Stimulated activated CD4-positive, alpha-beta T cell treated with anti-CD3 and anti-CD28 coated beads, Interleukin-12 subunit alpha, Interleukin-12 subunit beta, amount 100 ng/mL, for 24 hours (primary cell): ENCODE measurements at regions not wholly inside any gene's neighbourhood (a gene's known extent, or its start where the extent isn't known, plus 50 kb on each side); places are given as distances from the start of the nearest gene placed in this dataset.
"Not testable (repeated sequence)": the region's sequence is repeated elsewhere in the genome, so short reads cannot be mapped to it uniquely, and the experiment has no call there.

Source experiments
- DNase-seq, 2 experiments: peaks; one replicate each; pipeline ENCODE4 v3.0.0-alpha.2; 2020; ENCODE audit warnings: low read depth in 2 of 2

DNA sequence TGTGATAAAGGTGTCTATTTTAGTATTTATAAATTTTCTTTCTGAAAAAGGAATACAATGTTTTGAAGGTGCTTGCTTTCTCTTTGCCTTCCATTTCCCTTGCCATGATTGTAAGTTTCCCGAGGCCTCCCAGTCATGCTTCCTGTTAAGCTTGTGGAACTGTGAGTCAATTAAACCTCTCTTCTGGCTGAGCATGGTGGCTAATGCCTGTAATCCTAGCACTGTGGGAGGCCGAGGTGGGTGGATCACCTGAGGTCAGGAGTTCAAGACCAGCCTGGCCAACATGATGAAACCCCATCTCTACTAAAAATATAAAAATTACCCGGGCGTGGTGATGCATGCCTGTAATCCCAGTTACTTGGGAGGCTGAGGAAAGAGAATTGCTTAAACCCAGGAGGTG, 187.7 kb downstream of the C9orf152 start:
- not testable (repeated sequence) for DNase-seq

GRCh38 chr9:110021891-110022290, 186.1 kb downstream of the C9orf152 start:
- no peak for DNase-seq

- DNase-seq: not testable (repeated sequence)
Measured at GRCh38 chr9:110023221-110023620, 184.7 kb downstream of the C9orf152 start.

DNA sequence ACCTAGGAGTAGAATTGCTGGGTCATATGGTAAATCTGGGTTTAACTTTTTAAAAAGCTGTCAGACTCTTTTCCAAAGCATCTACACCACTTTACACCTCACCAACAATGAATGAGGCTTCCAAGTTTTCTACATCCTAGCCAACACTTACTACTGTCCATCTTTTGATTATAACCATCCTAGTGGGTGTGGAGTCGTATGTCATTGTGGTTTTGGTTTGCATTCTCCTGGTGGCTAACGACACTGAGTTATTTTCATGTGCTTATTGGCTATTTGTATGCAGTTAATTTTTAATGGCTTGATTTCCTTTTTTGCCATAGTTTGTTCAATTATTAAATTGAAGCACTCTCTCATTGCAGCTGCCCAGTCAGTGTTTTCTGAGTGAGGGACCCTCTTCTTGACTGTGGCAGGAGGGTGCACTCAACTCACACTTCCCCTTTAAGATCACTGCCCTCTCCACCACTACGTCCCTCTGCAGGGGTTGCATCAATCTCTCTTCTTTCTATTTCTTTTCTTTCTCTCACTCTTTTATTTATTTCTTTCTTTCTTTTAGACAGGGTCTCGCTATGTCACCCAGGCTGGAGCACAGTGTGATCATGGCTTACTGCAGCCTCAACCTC, 182.3 kb downstream of the C9orf152 start:
- DNase-seq: no peak

DNA sequence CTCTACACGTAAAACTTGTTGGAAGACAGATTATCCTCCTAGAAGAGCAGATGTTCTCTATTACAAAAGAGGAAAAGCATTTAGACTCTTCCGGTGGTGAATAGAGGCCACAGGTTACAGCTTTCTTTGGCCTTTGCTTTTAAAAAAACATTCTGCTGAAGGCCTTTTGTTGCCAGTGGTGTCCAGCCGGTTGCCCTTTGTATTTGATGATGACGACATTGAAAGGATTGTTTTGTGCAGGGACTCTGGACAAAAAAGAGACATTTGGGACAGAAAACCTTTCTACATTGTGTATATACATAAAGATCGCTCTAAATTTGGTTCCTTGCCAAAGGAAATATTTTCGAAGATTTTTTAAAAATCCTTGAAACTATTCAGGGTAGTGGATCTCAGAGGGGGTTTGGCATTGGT, 180.3 kb downstream of the C9orf152 start:
- no peak for DNase-seq

GRCh38 chr9:110028271-110028670, 179.7 kb downstream of the C9orf152 start:
- no peak for DNase-seq

DNA sequence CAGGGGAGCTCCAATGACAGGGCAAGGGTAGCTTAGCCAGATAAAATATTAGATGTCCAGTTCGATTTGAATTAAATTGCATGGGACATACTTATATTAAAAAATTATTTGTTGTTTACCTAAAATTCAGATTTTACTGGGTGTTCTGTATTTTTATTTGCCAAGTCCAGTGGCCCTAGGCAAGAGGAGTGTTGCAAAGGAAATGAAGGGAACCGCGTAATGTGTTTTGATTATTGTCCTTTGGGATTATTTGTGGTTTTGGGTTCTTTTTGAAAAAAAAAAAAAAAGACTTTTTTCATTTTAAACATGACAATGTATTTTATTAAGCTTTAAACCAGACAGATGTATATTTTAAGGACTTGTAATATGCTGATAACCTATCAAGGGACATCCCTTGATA, 179.3 kb downstream of the C9orf152 start:
- no peak for DNase-seq

GRCh38 chr9:110029429-110029955, 178.5 kb downstream of the C9orf152 start:
- no peak for DNase-seq

DNA sequence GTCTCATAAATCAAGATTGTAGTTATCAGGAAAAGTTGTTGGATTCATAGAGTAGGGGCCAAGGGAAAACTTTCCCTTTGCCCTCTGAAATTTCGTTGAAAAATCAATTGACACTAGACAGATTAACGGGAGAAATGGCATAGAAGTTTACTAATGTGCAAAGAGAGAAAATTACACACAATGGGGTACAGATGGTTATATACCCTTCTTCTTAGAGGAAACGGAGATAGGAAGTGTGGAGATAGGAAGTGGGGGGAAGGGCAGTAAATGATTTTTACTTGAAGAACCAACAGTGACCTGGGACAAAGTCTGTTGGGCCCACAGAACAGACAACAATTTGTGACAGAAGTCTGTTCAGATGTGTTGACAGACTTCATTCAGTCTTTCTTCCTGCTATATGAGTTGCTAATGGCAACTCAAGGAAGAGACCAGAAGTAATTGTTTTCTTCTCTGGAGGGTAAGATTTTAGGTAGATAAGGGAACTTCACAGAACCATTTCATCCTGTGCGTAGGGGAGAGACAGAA, 177.9 kb downstream of the C9orf152 start:
- no peak for DNase-seq

- no peak for DNase-seq
Measured at GRCh38 chr9:110030632-110031031, 177.3 kb downstream of the C9orf152 start.

- no peak for DNase-seq
Measured at GRCh38 chr9:110031511-110032173, 176.3 kb downstream of the C9orf152 start.

- DNase-seq: not testable (repeated sequence)
Measured at GRCh38 chr9:110032532-110032931, 175.4 kb downstream of the C9orf152 start.

GRCh38 chr9:110033869-110034268, 174.1 kb downstream of the C9orf152 start:
- DNase-seq: no peak

GRCh38 chr9:110036286-110036685, 171.7 kb downstream of the C9orf152 start:
- no peak for DNase-seq

DNA sequence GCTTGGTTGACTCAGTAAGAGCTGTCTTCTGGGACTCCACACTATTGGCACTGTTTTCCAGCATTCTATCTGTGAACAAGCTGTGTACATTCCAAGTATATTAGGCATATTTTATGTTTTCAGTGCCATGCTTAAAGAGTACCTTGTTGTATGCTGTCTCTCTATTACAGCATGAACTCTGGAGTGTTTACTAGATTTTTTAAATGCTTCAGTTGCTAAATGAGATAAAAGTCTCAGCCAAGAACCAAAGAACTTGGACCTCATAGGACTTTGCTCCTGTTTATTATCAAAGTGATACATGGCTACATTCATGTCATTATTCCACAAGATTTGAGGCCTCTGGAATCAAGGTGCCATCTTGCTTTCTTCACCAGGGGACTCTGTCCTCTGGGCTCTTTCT, 167.2 kb downstream of the C9orf152 start:
- no peak for DNase-seq

DNA sequence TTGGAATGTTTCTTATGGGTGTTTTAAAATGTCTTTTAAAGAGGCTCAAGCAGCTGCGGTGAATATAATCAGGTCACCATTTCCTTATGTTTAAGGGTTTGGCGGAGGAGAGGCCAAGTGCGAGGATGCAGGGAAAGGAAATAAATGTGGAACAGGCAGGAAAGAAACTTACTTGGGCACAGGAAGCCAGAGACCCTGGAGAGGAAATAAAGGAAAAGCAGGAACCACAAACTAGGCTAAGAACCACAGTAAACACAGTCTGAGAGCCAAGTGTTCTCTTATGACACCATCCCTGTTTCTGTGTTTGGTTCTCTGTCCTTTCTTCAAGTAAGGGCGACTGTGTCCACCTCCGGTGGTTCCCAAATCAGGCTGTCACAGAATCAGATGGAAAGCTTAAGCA, 166.5 kb downstream of the C9orf152 start:
- no peak for DNase-seq

- no peak for DNase-seq
Measured at GRCh38 chr9:110047232-110047954, 160.6 kb downstream of the C9orf152 start.

- no peak for DNase-seq
Measured at GRCh38 chr9:110047955-110048402, 160.0 kb downstream of the C9orf152 start.

DNA sequence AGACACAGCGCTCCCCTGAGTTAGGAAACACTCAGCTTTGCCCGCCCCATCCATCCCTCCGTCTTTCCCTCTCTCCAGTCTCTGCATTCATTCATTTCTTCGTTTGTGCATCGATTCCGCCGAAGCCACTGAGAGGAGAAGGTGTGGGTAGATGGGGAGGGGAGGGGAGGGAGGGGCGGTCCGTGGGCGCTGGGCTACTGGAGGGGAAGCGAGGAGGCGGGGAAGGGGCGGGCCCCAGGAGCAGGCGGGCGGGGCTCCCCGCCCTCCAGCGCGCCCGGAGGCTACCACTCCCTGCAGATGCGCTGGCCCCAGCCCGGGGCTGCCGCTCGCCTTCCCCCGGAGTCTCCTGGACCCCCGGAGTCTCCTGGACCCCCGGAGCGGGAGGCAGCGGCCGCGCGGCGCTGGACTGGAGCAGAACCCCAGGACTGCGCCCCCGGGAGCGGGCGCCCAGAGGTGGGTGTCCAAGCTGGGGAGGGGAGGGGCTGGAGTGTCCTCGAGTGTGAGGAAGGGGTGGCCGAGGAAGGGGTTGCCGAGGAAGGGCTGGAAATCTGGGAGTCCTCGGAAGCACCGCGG, 159.5 kb downstream of the C9orf152 start:
- DNase-seq: peak; percentile 55 to 83

GRCh38 chr9:110048976-110049698, 158.8 kb downstream of the C9orf152 start:
- peak in 1 of 2 experiments; percentile 13 for DNase-seq
